Common myeloid progenitor, CD34-positive (primary cell): ENCODE measurements at regions not wholly inside any gene's neighbourhood (a gene's known extent, or its start where the extent isn't known, plus 50 kb on each side); places are given as distances from the start of the nearest gene placed in this dataset.

Experiments
- CTCF ChIA-PET: fragments of 350-600 bp; sonication (Branson Sonifier 250); formaldehyde crosslinking; loops from one replicate; lab custom pipeline; 2021; ENCODE audit warnings: antibody characterized with exemption; lab: Charles Lee
- POLR2A ChIA-PET: fragments of 350-600 bp; sonication (Branson Sonifier 250); formaldehyde crosslinking; loops from one replicate; lab custom pipeline; 2021; ENCODE audit warnings: antibody characterized with exemption; lab: Charles Lee
- DNase-seq, 3 donors: peaks; one replicate each; pipeline versions ENCODE4 v3.0.0 to v3.0.0-alpha.2; 2013
- H3K27ac ChIP-seq, 2 experiments: 1 replicate in 1 of 2; 2 replicates in 1 of 2; pipeline ENCODE4 v1.7.0; 2013; ENCODE audit warnings: inconsistent platforms in 2 of 2, low read length in 2 of 2, mild to moderate bottlenecking in 2 of 2, low read depth in 1 of 2, moderate library complexity in 1 of 2; ENCODE audit not compliant: severe bottlenecking in 2 of 2, insufficient read depth in 1 of 2, poor library complexity in 1 of 2
- H3K27me3 ChIP-seq, 5 experiments: replicated peaks in 2 of 5; 1 replicate in 3 of 5; 2 replicates in 2 of 5; pipeline versions ENCODE4 v1.6.1 to v1.7.0; 2013; ENCODE audit warnings: low read length in 4 of 5, mild to moderate bottlenecking in 2 of 5, moderate library complexity in 2 of 5, inconsistent platforms in 1 of 5; ENCODE audit not compliant: insufficient read depth in 5 of 5, control insufficient read depth in 4 of 5
- H3K36me3 ChIP-seq, 4 experiments: 1 replicate in 2 of 4; 2 replicates in 2 of 4; pipeline versions ENCODE4 v1.6.1 to v1.7.0; 2013; ENCODE audit warnings: low read length in 3 of 4, control low read depth in 1 of 4, mild to moderate bottlenecking in 1 of 4; ENCODE audit not compliant: control insufficient read depth in 4 of 4, insufficient read depth in 4 of 4
- H3K4me1 ChIP-seq, 4 experiments: 1 replicate in 3 of 4; 2 replicates in 1 of 4; pipeline versions ENCODE4 v1.6.1 to v1.7.1; 2013; ENCODE audit warnings: low read length in 3 of 4, mild to moderate bottlenecking in 3 of 4, control low read depth in 1 of 4, inconsistent platforms in 1 of 4, moderate library complexity in 1 of 4; ENCODE audit not compliant: control insufficient read depth in 4 of 4, insufficient read depth in 4 of 4; ENCODE audit errors: control extremely low read depth in 1 of 4
- H3K4me3 ChIP-seq, 7 experiments: 1 replicate in 4 of 7; 2 replicates in 3 of 7; pipeline versions ENCODE4 v1.5.1 to v1.7.0; 2013; ENCODE audit warnings: mild to moderate bottlenecking in 7 of 7, low read length in 6 of 7, moderate library complexity in 6 of 7, inconsistent platforms in 2 of 7, low read depth in 2 of 7, control low read depth in 1 of 7; ENCODE audit not compliant: insufficient read depth in 4 of 7, control insufficient read depth in 1 of 7; ENCODE audit errors: extremely low read depth in 1 of 7
- H3K9me3 ChIP-seq, 5 experiments: 1 replicate in 4 of 5; 2 replicates in 1 of 5; pipeline versions ENCODE4 v1.6.1 to v1.7.1; 2013; ENCODE audit warnings: low read length in 4 of 5, mild to moderate bottlenecking in 2 of 5, inconsistent platforms in 1 of 5, low read depth in 1 of 5, moderate library complexity in 1 of 5; ENCODE audit not compliant: control insufficient read depth in 4 of 5, insufficient read depth in 2 of 5; ENCODE audit errors: control extremely low read depth in 1 of 5
- WGBS: methylation state at CpG from one replicate; pipeline ENCODE4 v1.1.5; 2013; ENCODE audit not compliant: insufficient coverage; 5-methylcytosine and 5-hydroxymethylcytosine counted together

DNA sequence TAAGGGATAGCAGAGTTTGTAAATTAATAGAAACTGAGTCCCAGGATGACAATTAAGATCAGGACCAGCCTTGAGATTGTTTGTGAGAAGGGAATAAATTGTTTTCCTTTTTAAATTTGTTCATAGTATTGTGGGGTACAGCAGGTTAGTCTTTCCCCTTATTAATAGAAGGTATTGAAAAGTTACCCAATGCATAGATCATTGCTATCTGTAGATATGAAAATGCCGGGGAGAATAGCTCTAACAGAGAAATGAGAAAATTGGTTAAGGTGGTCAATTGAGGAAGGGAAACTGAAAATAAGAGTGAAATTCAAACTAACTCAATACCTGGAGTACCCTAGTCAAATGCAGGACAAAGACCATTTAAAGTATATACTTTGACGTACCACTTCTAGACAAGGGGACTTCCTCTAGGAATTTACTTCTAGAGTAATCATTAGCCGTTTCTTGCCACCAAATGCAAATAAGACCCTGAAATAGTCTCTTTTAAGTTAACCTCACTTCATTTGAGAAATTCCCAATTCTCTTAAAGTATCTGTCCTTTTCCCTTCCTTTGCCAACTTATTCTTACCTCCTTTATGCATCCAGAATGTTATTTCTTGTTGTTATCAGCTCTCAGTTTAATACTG is 1224.4 kb upstream of the LRRTM1 start:
- Histone ChIP-seq H3K27ac (no peak overlapping the region), H3K36me3 (no peaks in the 10 kb centered on the region), H3K9me3 (no peaks in the 10 kb centered on the region), H3K27me3 (no peaks in the 10 kb centered on the region), H3K4me1 (no peaks in the 10 kb centered on the region), H3K4me3 (no peak overlapping the region)
- CTCF ChIA-PET = no interaction called here
- DNase-seq = no peak
- WGBS = 97% methylated on average over 3 of the region's 3 CpGs
- POLR2A ChIA-PET = no interaction called here

DNA sequence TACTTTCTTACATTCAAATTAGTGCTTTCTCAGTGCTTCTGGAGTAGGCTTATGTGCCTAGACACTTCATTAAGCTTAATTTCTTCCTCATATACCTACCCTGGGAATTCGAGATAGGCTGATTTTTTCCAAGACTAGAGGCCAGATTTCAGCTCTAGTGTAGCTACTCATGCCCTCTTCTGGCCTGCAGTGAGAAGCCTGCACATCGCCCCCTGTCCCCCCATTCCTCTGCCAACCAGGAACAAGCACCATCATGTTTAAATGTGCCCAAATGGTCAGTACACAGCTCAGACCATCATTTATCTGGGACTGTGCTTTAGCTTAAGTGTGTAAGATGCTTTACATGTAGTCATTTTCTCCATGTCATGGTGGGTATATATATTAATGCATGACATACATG is 1218.8 kb upstream of the LRRTM1 start:
- CTCF ChIA-PET = no interaction called here
- WGBS = 90% methylated on average over 2 of the region's 2 CpGs
- Histone ChIP-seq H3K27me3 (no peaks in the 10 kb centered on the region), H3K36me3 (no peaks in the 10 kb centered on the region), H3K4me1 (no peaks in the 10 kb centered on the region), H3K27ac (no peak overlapping the region), H3K9me3 (peaks cover 0 to 2% (median 0%) of the 10 kb centered on the region in 5 experiments), H3K4me3 (no peak overlapping the region)
- no peak for DNase-seq
- POLR2A ChIA-PET = no interaction called here

DNA sequence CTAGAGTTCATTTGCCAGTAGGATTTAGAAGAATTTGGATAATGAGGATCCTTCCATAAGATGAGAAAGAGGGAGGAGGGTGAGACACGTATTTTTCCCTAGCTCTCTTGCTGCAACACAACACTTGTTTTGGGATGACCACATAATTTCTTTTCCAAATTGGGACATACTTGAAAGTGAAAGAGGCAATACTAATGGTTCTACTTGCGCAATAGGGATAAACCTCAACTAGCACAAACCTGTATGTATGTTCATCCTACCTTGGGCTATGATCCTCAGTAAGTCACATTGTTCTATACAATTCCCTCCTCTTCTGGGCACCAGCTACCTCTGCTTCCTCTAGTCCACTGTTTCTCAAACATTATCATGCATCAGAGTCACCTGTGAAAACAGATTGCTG is 1208.8 kb upstream of the LRRTM1 start:
- 95% methylated on average over 2 of the region's 2 CpGs for WGBS
- H3K4me3 ChIP-seq = no peak overlapping the region
- no peak overlapping the region for H3K27ac ChIP-seq
- H3K27me3 ChIP-seq = no peaks in the 10 kb centered on the region
- DNase-seq = no peak
- CTCF ChIA-PET = no interaction called here
- H3K9me3 ChIP-seq = peaks cover 0 to 1% (median 0%) of the 10 kb centered on the region in 5 experiments
- no peaks in the 10 kb centered on the region for H3K4me1 ChIP-seq
- no peaks in the 10 kb centered on the region for H3K36me3 ChIP-seq
- POLR2A ChIA-PET = no interaction called here

DNA sequence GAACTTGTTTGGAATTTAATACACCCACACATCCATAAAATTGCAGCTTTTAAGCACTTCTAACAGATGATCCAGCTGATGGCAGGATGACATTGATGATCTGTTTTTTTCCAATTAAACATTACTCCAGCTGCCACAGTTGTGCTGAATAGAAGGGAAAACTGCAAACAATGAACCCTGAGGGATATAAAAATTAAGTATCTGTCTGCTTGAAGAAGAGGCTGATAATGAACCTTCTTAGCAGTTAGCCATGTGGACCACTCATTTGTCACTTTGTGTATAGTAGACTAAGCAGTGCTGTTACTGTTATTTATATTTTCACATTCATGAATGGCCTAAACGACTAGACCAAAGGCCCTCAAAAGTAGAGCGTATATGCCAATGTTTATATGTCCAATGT is 1201.0 kb upstream of the LRRTM1 start:
- no peak overlapping the region for H3K4me3 ChIP-seq
- no peaks in the 10 kb centered on the region for H3K4me1 ChIP-seq
- no peaks in the 10 kb centered on the region for H3K36me3 ChIP-seq
- no CpG with 5 or more reads among the region's 2 CpGs for WGBS
- no peaks in the 10 kb centered on the region for H3K27me3 ChIP-seq
- peaks cover 0 to 2% (median 0%) of the 10 kb centered on the region in 5 experiments for H3K9me3 ChIP-seq
- no peak for DNase-seq
- H3K27ac ChIP-seq = no peak overlapping the region
- CTCF ChIA-PET = no interaction called here
- POLR2A ChIA-PET = no interaction called here

GRCh38 chr2:81495556-81495955 is 1191.0 kb upstream of the LRRTM1 start:
- no peaks in the 10 kb centered on the region for H3K4me1 ChIP-seq
- no peaks in the 10 kb centered on the region for H3K9me3 ChIP-seq
- H3K4me3 ChIP-seq = no peak overlapping the region
- no peaks in the 10 kb centered on the region for H3K27me3 ChIP-seq
- POLR2A ChIA-PET = no interaction called here
- CTCF ChIA-PET = interaction anchor here (0.6 kb wide), 1 partner anchor 1329 kb away, joined by 3 read pairs; no protein-coding TSS in a partner anchor
- no peaks in the 10 kb centered on the region for H3K36me3 ChIP-seq
- no peak overlapping the region for H3K27ac ChIP-seq
- WGBS = 100% methylated on average over 2 of the region's 2 CpGs
- DNase-seq = no peak

GRCh38 chr2:81483254-81483653 is 1178.7 kb upstream of the LRRTM1 start:
- ChIA-PET CTCF (no interaction called here), POLR2A (no interaction called here)
- H3K4me1 ChIP-seq = no peaks in the 10 kb centered on the region

GRCh38 chr2:81481994-81482368 is 1177.4 kb upstream of the LRRTM1 start:
- no peaks in the 10 kb centered on the region for H3K4me1 ChIP-seq
- ChIA-PET CTCF (interaction anchor here (1.5 kb wide), 1 partner anchor 16 kb away, joined by 3 read pairs; no protein-coding TSS in a partner anchor), POLR2A (no interaction called here)
- H3K9me3 ChIP-seq = peaks cover 0 to 7% (median 3%) of the 10 kb centered on the region in 5 experiments
- no peak overlapping the region for H3K4me3 ChIP-seq
- no peak for DNase-seq
- H3K36me3 ChIP-seq = no peaks in the 10 kb centered on the region
- no peaks in the 10 kb centered on the region for H3K27me3 ChIP-seq
- 98% methylated on average over 4 of the region's 5 CpGs for WGBS
- no peak overlapping the region for H3K27ac ChIP-seq

More at GRCh38 chr2:81483254-81483653, 1178.7 kb upstream of the LRRTM1 start:
- WGBS = 100% methylated on average over 1 of the region's 4 CpGs
- no peak overlapping the region for H3K4me3 ChIP-seq
- no peak overlapping the region for H3K27ac ChIP-seq
- no peaks in the 10 kb centered on the region for H3K36me3 ChIP-seq
- H3K27me3 ChIP-seq = no peaks in the 10 kb centered on the region
- peaks cover 0 to 7% (median 3%) of the 10 kb centered on the region in 5 experiments for H3K9me3 ChIP-seq
- DNase-seq = no peak
